GM23248 (cell line): ENCODE measurements at regions not wholly inside any gene's neighbourhood (a gene's known extent, or its start where the extent isn't known, plus 50 kb on each side); places are given as distances from the start of the nearest gene placed in this dataset.

Experiments used
- EZH2 ChIP-seq: fragments of 200-600 bp; sonication (generic); IDR thresholded peaks from 2 replicates; pipeline ENCODE4 v1.6.1; 2018; ENCODE audit warnings: antibody characterized with exemption, mild to moderate bottlenecking; ENCODE audit not compliant: insufficient read depth, poor library complexity, severe bottlenecking
- EZH2phosphoT487 ChIP-seq: fragments of 200-600 bp; sonication (generic); IDR thresholded peaks from 2 replicates; pipeline ENCODE4 v1.6.1; 2018; ENCODE audit warnings: antibody characterized with exemption, moderate library complexity, mild to moderate bottlenecking, low read depth; ENCODE audit not compliant: insufficient read depth

- no peak for TF ChIP-seq EZH2
- no peak for TF ChIP-seq EZH2phosphoT487
Measured at GRCh38 chr1:25045480-25046193, 115.6 kb upstream of the RUNX3 start.
